Natural killer cell treated with Interleukin-12 subunit alpha and Interleukin-12 subunit beta and Interleukin-15 and Interleukin-18, amount 100 ng/mL, for 72 hours (primary cell): ENCODE measurements at regions not wholly inside any gene's neighbourhood (a gene's known extent, or its start where the extent isn't known, plus 50 kb on each side); places are given as distances from the start of the nearest gene placed in this dataset.

Source experiments
- ATAC-seq, 2 donors: fragments of 150-1000 bp; cut with Tn5 transposase in 1 of 2; sonication (Bioruptor Pico), chemical (Tn5 transposase) in 1 of 2; 2 replicates each; pipeline ENCODE4 v1.10.0; 2021
- DNase-seq: peaks from one replicate; pipeline ENCODE4 v3.0.0; 2022; ENCODE audit warnings: low spot score
- H3K27ac Mint-ChIP-seq, 2 donors: 1 replicate in 1 of 2; 2 replicates in 1 of 2; pipeline ENCODE4 v1.8.0; 2022; ENCODE audit warnings: mixed read lengths in 2 of 2, mild to moderate bottlenecking in 1 of 2, moderate library complexity in 1 of 2
- H3K27me3 Mint-ChIP-seq, 2 donors: 1 replicate in 1 of 2; 2 replicates in 1 of 2; pipeline ENCODE4 v1.8.0; 2022; ENCODE audit warnings: mixed read lengths in 2 of 2
- H3K36me3 Mint-ChIP-seq: one replicate; pipeline ENCODE4 v1.8.0; 2022; ENCODE audit warnings: mixed read lengths
- H3K4me1 Mint-ChIP-seq, 2 donors: 1 replicate in 1 of 2; 2 replicates in 1 of 2; pipeline ENCODE4 v1.8.0; 2022; ENCODE audit warnings: low read depth in 2 of 2, mixed read lengths in 2 of 2, mild to moderate bottlenecking in 1 of 2
- H3K4me3 Mint-ChIP-seq: one replicate; pipeline ENCODE4 v1.8.0; 2022; ENCODE audit warnings: mixed read lengths
- H3K9me3 Mint-ChIP-seq: 2 replicates; pipeline ENCODE4 v1.8.0; 2022; ENCODE audit warnings: mixed read lengths

GRCh38 chr3:18825665-18826064 is 322.6 kb upstream of the KCNH8 start:
- Mint-ChIP-seq H3K27ac (no peak overlapping the region), H3K27me3 (peaks cover 4 to 11% of the 10 kb centered on the region in 2 donors), H3K9me3 (no peaks in the 10 kb centered on the region), H3K4me1 (peaks cover 12 to 21% of the 10 kb centered on the region in 2 donors), H3K36me3 (no peaks in the 10 kb centered on the region), H3K4me3 (no peak overlapping the region)
- ATAC-seq (peak; percentile 43 to 60), DNase-seq (no peak)

GRCh38 chr3:18813300-18813699 is 335.0 kb upstream of the KCNH8 start:
- Mint-ChIP-seq H3K27ac (no peak overlapping the region), H3K4me1 (peaks cover 8 to 10% of the 10 kb centered on the region in 2 donors), H3K9me3 (no peaks in the 10 kb centered on the region), H3K4me3 (no peak overlapping the region), H3K36me3 (no peaks in the 10 kb centered on the region), H3K27me3 (peaks cover 2 to 6% of the 10 kb centered on the region in 2 donors)
- ATAC-seq: no peak
- DNase-seq: no peak

GRCh38 chr3:18812316-18812715 is 336.0 kb upstream of the KCNH8 start:
- no peaks in the 10 kb centered on the region for H3K36me3 Mint-ChIP-seq
- ATAC-seq (no peak), DNase-seq (no peak)
- no peaks in the 10 kb centered on the region for H3K9me3 Mint-ChIP-seq
- H3K27me3 Mint-ChIP-seq: peaks cover 1 to 3% of the 10 kb centered on the region in 2 donors
- H3K4me3 Mint-ChIP-seq: no peak overlapping the region
- peaks cover 8 to 10% of the 10 kb centered on the region in 2 donors for H3K4me1 Mint-ChIP-seq
- H3K27ac Mint-ChIP-seq: no peak overlapping the region

- H3K27me3 Mint-ChIP-seq: peaks cover 0 to 6% of the 10 kb centered on the region in 2 donors
- H3K4me1 Mint-ChIP-seq: peaks cover 8 to 10% of the 10 kb centered on the region in 2 donors
- peaks cover 3% of the 10 kb centered on the region for H3K9me3 Mint-ChIP-seq
- DNase-seq (no peak), ATAC-seq (peak in 1 of 2 donors; percentile 41)
- no peaks in the 10 kb centered on the region for H3K36me3 Mint-ChIP-seq
- H3K27ac Mint-ChIP-seq: peak overlapping the region in 1 of 2 donors; percentile 30
- no peak overlapping the region for H3K4me3 Mint-ChIP-seq
These were observed 338.0 kb upstream of the KCNH8 start for GRCh38 chr3:18810306-18810661.

GRCh38 chr3:18809640-18810305 is 338.5 kb upstream of the KCNH8 start:
- peak overlapping the region in 1 of 2 donors; percentile 30 for H3K27ac Mint-ChIP-seq
- peaks cover 8 to 10% of the 10 kb centered on the region in 2 donors for H3K4me1 Mint-ChIP-seq
- no peaks in the 10 kb centered on the region for H3K36me3 Mint-ChIP-seq
- DNase-seq: no peak
- ATAC-seq: peak in 1 of 2 donors; percentile 17
- H3K27me3 Mint-ChIP-seq: peaks cover 4 to 8% of the 10 kb centered on the region in 2 donors
- no peak overlapping the region for H3K4me3 Mint-ChIP-seq
- H3K9me3 Mint-ChIP-seq: peaks cover 3% of the 10 kb centered on the region

DNA sequence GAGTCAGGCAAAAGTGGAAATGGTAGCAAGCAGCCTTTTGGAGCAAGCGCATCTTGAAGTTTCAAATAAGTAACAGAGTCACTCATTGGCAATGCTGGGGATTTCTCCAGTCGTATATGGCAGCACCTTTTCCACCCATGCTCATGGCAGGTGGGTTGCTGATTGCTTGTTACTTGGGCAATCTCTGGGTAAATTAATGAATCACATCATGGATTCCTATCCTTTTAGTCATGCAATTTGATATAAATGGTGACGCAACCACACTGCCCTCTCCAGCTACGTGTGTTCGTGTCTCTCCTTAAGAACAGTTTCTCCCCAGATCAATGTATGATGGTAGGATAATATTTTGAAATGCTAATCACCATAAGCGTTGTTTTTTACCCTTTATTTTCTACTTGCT is 339.9 kb upstream of the KCNH8 start:
- Mint-ChIP-seq H3K4me3 (no peak overlapping the region), H3K27me3 (peaks cover 12 to 16% of the 10 kb centered on the region in 2 donors), H3K9me3 (peaks cover 3% of the 10 kb centered on the region), H3K4me1 (peaks cover 8 to 10% of the 10 kb centered on the region in 2 donors), H3K27ac (no peak overlapping the region), H3K36me3 (no peaks in the 10 kb centered on the region)
- ATAC-seq: no peak
- no peak for DNase-seq

DNA sequence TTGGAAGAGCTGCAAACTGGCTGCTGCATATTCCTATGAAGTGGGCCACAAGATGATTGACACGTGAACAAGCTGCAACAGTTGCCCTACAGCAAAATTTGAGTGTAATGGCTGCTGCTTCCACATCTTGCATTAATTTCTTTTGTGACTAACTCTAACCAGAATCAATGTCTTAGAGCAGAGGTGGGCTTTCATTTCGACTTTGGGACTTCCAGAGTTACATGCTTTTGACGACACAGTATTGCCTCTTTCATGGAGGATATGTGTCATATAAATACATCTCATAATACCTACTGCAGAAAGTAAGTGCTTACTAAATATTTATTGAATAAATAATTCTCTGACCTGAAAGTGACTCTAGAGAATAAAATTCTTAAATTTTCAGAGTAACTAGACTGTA is 340.7 kb upstream of the KCNH8 start:
- H3K27me3 Mint-ChIP-seq: peaks cover 12 to 16% of the 10 kb centered on the region in 2 donors
- no peak for ATAC-seq
- H3K36me3 Mint-ChIP-seq: no peaks in the 10 kb centered on the region
- H3K27ac Mint-ChIP-seq: no peak overlapping the region
- no peak overlapping the region for H3K4me3 Mint-ChIP-seq
- peaks cover 3% of the 10 kb centered on the region for H3K9me3 Mint-ChIP-seq
- no peak for DNase-seq
- peaks cover 8 to 10% of the 10 kb centered on the region in 2 donors for H3K4me1 Mint-ChIP-seq

GRCh38 chr3:18806633-18807032 is 341.7 kb upstream of the KCNH8 start:
- Mint-ChIP-seq H3K27ac (no peak overlapping the region), H3K4me3 (no peak overlapping the region), H3K27me3 (peaks cover 12 to 16% of the 10 kb centered on the region in 2 donors), H3K36me3 (no peaks in the 10 kb centered on the region), H3K4me1 (peaks cover 8 to 10% of the 10 kb centered on the region in 2 donors), H3K9me3 (peaks cover 3% of the 10 kb centered on the region)
- ATAC-seq (no peak), DNase-seq (no peak)

DNA sequence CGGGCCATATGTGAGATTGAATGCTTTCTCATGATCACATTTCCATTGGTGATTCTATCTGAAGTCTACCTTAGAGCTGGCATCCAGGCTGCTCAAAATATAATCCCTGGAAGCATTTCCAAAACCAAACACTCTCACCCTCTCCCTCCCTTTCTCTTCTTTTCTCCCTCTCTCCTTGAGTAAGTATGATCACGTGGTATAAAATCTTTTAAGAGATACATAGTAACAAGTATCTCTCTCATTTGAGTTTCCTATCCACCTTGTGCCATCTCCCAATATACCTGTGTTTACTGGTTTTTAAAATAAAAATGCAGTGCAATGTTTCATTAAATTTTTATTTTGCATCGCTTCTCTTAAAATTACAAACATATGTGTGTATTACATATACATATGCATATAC is 350.9 kb upstream of the KCNH8 start:
- ATAC-seq: no peak
- no peak for DNase-seq
- no peaks in the 10 kb centered on the region for H3K4me1 Mint-ChIP-seq
- no peaks in the 10 kb centered on the region for H3K36me3 Mint-ChIP-seq
- H3K4me3 Mint-ChIP-seq: no peak overlapping the region
- H3K27me3 Mint-ChIP-seq: no peaks in the 10 kb centered on the region
- no peak overlapping the region for H3K27ac Mint-ChIP-seq
- no peaks in the 10 kb centered on the region for H3K9me3 Mint-ChIP-seq

GRCh38 chr3:18795078-18795477 is 353.2 kb upstream of the KCNH8 start:
- no peaks in the 10 kb centered on the region for H3K27me3 Mint-ChIP-seq
- no peak for ATAC-seq
- no peak overlapping the region for H3K4me3 Mint-ChIP-seq
- H3K27ac Mint-ChIP-seq: no peak overlapping the region
- no peaks in the 10 kb centered on the region for H3K4me1 Mint-ChIP-seq
- H3K36me3 Mint-ChIP-seq: no peaks in the 10 kb centered on the region
- no peak for DNase-seq
- no peaks in the 10 kb centered on the region for H3K9me3 Mint-ChIP-seq

GRCh38 chr3:18791752-18792151 is 356.6 kb upstream of the KCNH8 start:
- H3K27me3 Mint-ChIP-seq: no peaks in the 10 kb centered on the region

GRCh38 chr3:18791182-18791581 is 357.1 kb upstream of the KCNH8 start:
- no peak overlapping the region for H3K4me3 Mint-ChIP-seq
- no peaks in the 10 kb centered on the region for H3K27me3 Mint-ChIP-seq
- no peaks in the 10 kb centered on the region for H3K9me3 Mint-ChIP-seq
- H3K36me3 Mint-ChIP-seq: no peaks in the 10 kb centered on the region
- no peak for ATAC-seq
- no peak overlapping the region for H3K27ac Mint-ChIP-seq
- no peak for DNase-seq
- H3K4me1 Mint-ChIP-seq: no peaks in the 10 kb centered on the region

More at GRCh38 chr3:18791752-18792151, 356.6 kb upstream of the KCNH8 start:
- Mint-ChIP-seq H3K4me1 (no peaks in the 10 kb centered on the region), H3K4me3 (no peak overlapping the region), H3K9me3 (no peaks in the 10 kb centered on the region), H3K27ac (no peak overlapping the region), H3K36me3 (no peaks in the 10 kb centered on the region)
- no peak for ATAC-seq
- DNase-seq: no peak

DNA sequence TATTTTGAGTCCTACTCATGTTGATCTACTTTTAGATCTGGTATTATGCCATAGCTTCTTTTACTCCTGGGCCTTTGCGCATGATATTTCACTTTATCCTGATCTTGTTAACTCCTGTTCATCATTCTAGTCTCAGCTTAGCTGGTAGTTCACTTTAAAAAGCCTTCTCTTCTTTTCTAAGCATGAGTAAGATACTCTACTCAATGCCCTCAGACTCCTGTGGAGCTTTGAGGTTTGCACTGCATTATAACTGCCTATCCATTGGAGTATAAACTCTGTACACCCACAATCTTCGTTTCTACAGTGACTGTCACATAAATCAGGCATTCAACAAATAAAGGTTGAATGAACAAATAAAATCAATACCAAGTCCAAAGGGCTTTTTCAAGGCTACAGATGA is 357.9 kb upstream of the KCNH8 start:
- Mint-ChIP-seq H3K36me3 (no peaks in the 10 kb centered on the region), H3K9me3 (no peaks in the 10 kb centered on the region), H3K4me1 (no peaks in the 10 kb centered on the region), H3K27ac (no peak overlapping the region), H3K27me3 (no peaks in the 10 kb centered on the region), H3K4me3 (no peak overlapping the region)
- DNase-seq (no peak), ATAC-seq (peak in 1 of 2 donors; percentile 48)

DNA sequence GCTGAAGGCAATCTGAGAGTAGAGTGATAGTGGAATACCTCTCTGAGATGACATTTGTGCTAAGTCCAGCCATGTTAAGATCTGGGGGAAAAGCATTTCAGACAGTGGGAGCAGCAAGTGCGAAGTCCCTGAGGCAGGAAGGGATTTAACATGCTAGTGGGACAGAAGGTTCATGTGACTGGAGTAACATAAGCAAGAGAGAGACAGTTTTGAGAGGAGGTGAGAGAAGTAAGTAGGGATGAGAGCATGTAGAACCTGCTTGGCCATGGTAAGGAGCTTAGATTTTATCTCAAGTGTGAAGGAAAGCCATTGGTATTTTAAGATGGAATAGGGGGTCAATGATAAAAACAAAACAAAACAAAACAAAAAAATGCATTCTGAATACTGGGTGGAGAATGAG is 358.6 kb upstream of the KCNH8 start:
- ATAC-seq (peak; percentile 22 to 61), DNase-seq (no peak)
- Mint-ChIP-seq H3K4me3 (no peak overlapping the region), H3K27ac (no peak overlapping the region), H3K9me3 (no peaks in the 10 kb centered on the region), H3K36me3 (no peaks in the 10 kb centered on the region), H3K27me3 (no peaks in the 10 kb centered on the region), H3K4me1 (no peaks in the 10 kb centered on the region)

- H3K36me3 Mint-ChIP-seq: no peaks in the 10 kb centered on the region
- ATAC-seq (no peak), DNase-seq (no peak)
- no peaks in the 10 kb centered on the region for H3K9me3 Mint-ChIP-seq
- H3K27ac Mint-ChIP-seq: no peak overlapping the region
- H3K4me1 Mint-ChIP-seq: no peaks in the 10 kb centered on the region
- no peak overlapping the region for H3K4me3 Mint-ChIP-seq
- H3K27me3 Mint-ChIP-seq: no peaks in the 10 kb centered on the region
These were observed 360.9 kb upstream of the KCNH8 start for GRCh38 chr3:18787441-18787840.
